ENCODE measurements at regions not wholly inside any gene's neighbourhood (a gene's known extent, or its start where the extent isn't known, plus 50 kb on each side); places are given as distances from the start of the nearest gene placed in this dataset.

GRCh38 chr6:6524951-6525350, 63.6 kb upstream of the LY86 start:
- Histone ChIP-seq H3K9me3 (no peaks in the 10 kb centered on the region), H3K4me1 (no peaks in the 10 kb centered on the region), H3K4me2 (no peak overlapping the region), H3K4me3 (no peak overlapping the region), H3K27ac (no peak overlapping the region)
- 21% methylated on average over 2 of the region's 3 CpGs for WGBS (ENCODE audit: missing lambda C conversion rate)
- DNase-seq (ENCODE audit: low read depth in 1 of 2, low spot score in 1 of 2) (no peak), ATAC-seq (no peak), FAIRE-seq (no peak)
- ChIA-PET POLR2A (no interaction called here), CTCF (no interaction called here)
- TF ChIP-seq FOSL2 (IDR thresholded peaks at IDR 0.05), result no peak
- no peak for TF ChIP-seq FOSL2 (CRISPR knock-in tag; IDR thresholded peaks at IDR 0.05)
- TF ChIP-seq ZNF302 (CRISPR knock-in tag; IDR thresholded peaks at IDR 0.05), result no peak
- TF ChIP-seq KDM5A (IDR thresholded peaks at IDR 0.05), result no peak
- no peak for TF ChIP-seq CTCF (IDR thresholded peaks at IDR 0.05)
- no peak for TF ChIP-seq NFE2L2 (conservative IDR thresholded peaks at IDR 0.05; ENCODE audit: low read length)

- Histone ChIP-seq H3K4me1 (no peaks in the 10 kb centered on the region), H3K4me2 (no peak overlapping the region), H3K27ac (no peak overlapping the region), H3K4me3 (no peak overlapping the region), H3K9me3 (no peaks in the 10 kb centered on the region)
- 18% methylated on average over 2 of the region's 2 CpGs for WGBS (ENCODE audit: missing lambda C conversion rate)
- ATAC-seq (no peak), FAIRE-seq (no peak), DNase-seq (ENCODE audit: low read depth in 1 of 2, low spot score in 1 of 2) (no peak)
- ChIA-PET POLR2A (no interaction called here), CTCF (interaction anchor here (1.0 to 2.0 kb wide), 2 partner anchors 20 to 31 kb away, joined by 3 to 4 read pairs; no protein-coding TSS in a partner anchor)
- TF ChIP-seq ELK1 (IDR thresholded peaks at IDR 0.05; ENCODE audit: low read depth, low read length) (no peak), HDAC2 (IDR thresholded peaks at IDR 0.05) (no peak), RARB (CRISPR knock-in tag; IDR thresholded peaks at IDR 0.05) (no peak), JUNB (IDR thresholded peaks at IDR 0.05) (no peak), CEBPB (IDR thresholded peaks at IDR 0.05) (no peak), GATA3 (IDR thresholded peaks at IDR 0.05; ENCODE audit: borderline replicate concordance) (no peak), HOXA7 (CRISPR knock-in tag; IDR thresholded peaks at IDR 0.05) (no peak), NPAS2 (CRISPR knock-in tag; IDR thresholded peaks at IDR 0.05; ENCODE audit: borderline replicate concordance) (no peak)
Observed at GRCh38 chr6:6525933-6526332, 62.6 kb upstream of the LY86 start.

- POLR2A ChIA-PET, result no interaction called here
- Histone ChIP-seq H3K4me2 (no peak overlapping the region), H3K4me1 (no peaks in the 10 kb centered on the region), H3K27ac (no peak overlapping the region), H3K9me3 (no peaks in the 10 kb centered on the region), H3K4me3 (no peak overlapping the region)
- WGBS (ENCODE audit: missing lambda C conversion rate), result 25% methylated on average over 3 of the region's 3 CpGs
- CTCF ChIA-PET, result no interaction called here
- FAIRE-seq (no peak), ATAC-seq (no peak), DNase-seq (ENCODE audit: low read depth in 1 of 2, low spot score in 1 of 2) (no peak)
- TF ChIP-seq ESRRA (IDR thresholded peaks at IDR 0.05; ENCODE audit: borderline replicate concordance, low read length) (no peak), CBX2 (IDR thresholded peaks at IDR 0.05; ENCODE audit: borderline replicate concordance, low read depth) (no peak), EP300 (IDR thresholded peaks at IDR 0.05) (no peak), E2F6 (IDR thresholded peaks at IDR 0.05; ENCODE audit: borderline replicate concordance, low read depth) (no peak), KDM1A (IDR thresholded peaks at IDR 0.05; ENCODE audit: low read depth) (no peak), RAD21 (conservative IDR thresholded peaks at IDR 0.05 in 1 of 2, IDR thresholded peaks at IDR 0.05 in 1 of 2) (no peak), PHF8 (IDR thresholded peaks at IDR 0.05; ENCODE audit: borderline replicate concordance, low read depth) (no peak), CTCF (IDR thresholded peaks at IDR 0.05) (no peak), ZNF302 (CRISPR knock-in tag; IDR thresholded peaks at IDR 0.05) (no peak), CBX8 (IDR thresholded peaks at IDR 0.05) (no peak), MYC (IDR thresholded peaks at IDR 0.05; ENCODE audit: borderline replicate concordance, low read length) (no peak), RFX5 (IDR thresholded peaks at IDR 0.05) (no peak), BCL3 (IDR thresholded peaks at IDR 0.05) (no peak), HDAC2 (IDR thresholded peaks at IDR 0.05) (no peak), SREBF2 (IDR thresholded peaks at IDR 0.05) (no peak)
Observed at GRCh38 chr6:6529275-6529674, 59.2 kb upstream of the LY86 start.

All from A549 (cell line).